H1 (cell line): ENCODE measurements at regions not wholly inside any gene's neighbourhood (a gene's known extent, or its start where the extent isn't known, plus 50 kb on each side); places are given as distances from the start of the nearest gene placed in this dataset.
A peak's percentile ranks its signal among the peaks of the same experiment; 100 is the strongest.

Source experiments
- CTCF ChIA-PET: fragments of 300-600 bp; sonication (Branson Sonifier 250); formaldehyde crosslinking; loops from one replicate; lab custom pipeline; 2021; ENCODE audit not compliant: partially characterized antibody; lab: Charles Lee
- POLR2A ChIA-PET: fragments of 300-600 bp; sonication (Branson Sonifier 250); formaldehyde crosslinking; loops from one replicate; lab custom pipeline; 2021; ENCODE audit warnings: inconsistent platforms; ENCODE audit not compliant: partially characterized antibody; lab: Charles Lee
- DNase-seq, 2 experiments: peaks; one replicate each; pipeline versions ENCODE4 v3.0.0 to v3.0.0-alpha.2; 2010 to 2022; ENCODE audit warnings: low spot score in 2 of 2, low read depth in 1 of 2, mixed read lengths in 1 of 2
- FAIRE-seq: peaks from 2 replicates; lab custom pipeline; 2011; peaks lifted over from hg19 to GRCh38; lab: Jason Lieb, UNC
- H2AFZ ChIP-seq: 2 replicates; pipeline ENCODE4 v1.8.1; 2012; ENCODE audit warnings: low read length, inconsistent platforms
- H2AK5ac ChIP-seq: 2 replicates; pipeline ENCODE4 v1.6.1; 2013; ENCODE audit warnings: low read depth, low read length
- H2BK120ac ChIP-seq: replicated peaks from 2 replicates; pipeline ENCODE3; 2013; ENCODE audit warnings: low read depth, low read length, inconsistent platforms
- H2BK12ac ChIP-seq: 2 replicates; pipeline ENCODE4 v1.6.1; 2013; ENCODE audit warnings: low read depth, low read length
- H2BK15ac ChIP-seq: 2 replicates; pipeline ENCODE4 v1.6.1; 2013; ENCODE audit warnings: low read length
- H2BK20ac ChIP-seq: 2 replicates; pipeline ENCODE4 v1.6.1; 2013; ENCODE audit warnings: low read length
- H2BK5ac ChIP-seq: 2 replicates; pipeline ENCODE4 v1.6.1; 2013; ENCODE audit warnings: low read depth, low read length
- H3K14ac ChIP-seq: 2 replicates; pipeline ENCODE4 v1.6.1; 2013; ENCODE audit warnings: inconsistent platforms; ENCODE audit not compliant: insufficient read length
- H3K18ac ChIP-seq: 2 replicates; pipeline ENCODE4 v1.6.1; 2013; ENCODE audit warnings: low read length; ENCODE audit errors: extremely low read depth
- H3K23ac ChIP-seq: 2 replicates; pipeline ENCODE4 v1.6.1; 2013; ENCODE audit warnings: inconsistent platforms; ENCODE audit not compliant: insufficient read length
- H3K23me2 ChIP-seq: 2 replicates; pipeline ENCODE4 v1.6.1; 2013; ENCODE audit warnings: low read depth, low read length
- H3K27ac ChIP-seq: 2 replicates; pipeline ENCODE4 v1.6.1; 2011; ENCODE audit warnings: low read depth, low read length, inconsistent platforms
- H3K27me3 ChIP-seq, 4 experiments: replicated peaks in 1 of 4; 1 replicate in 1 of 4; 2 replicates in 3 of 4; pipeline versions ENCODE4 v1.6.1 to v1.8.1; 2011 to 2013; ENCODE audit warnings: low read length in 3 of 4, mild to moderate bottlenecking in 3 of 4, inconsistent platforms in 2 of 4, mixed read lengths in 2 of 4, moderate library complexity in 1 of 4; ENCODE audit not compliant: control insufficient read depth in 3 of 4, insufficient read depth in 3 of 4; ENCODE audit errors: extremely low read depth in 1 of 4
- H3K36me3 ChIP-seq, 4 experiments: 2 replicates each; pipeline versions ENCODE4 v1.6.1 to v1.8.1; 2011 to 2013; ENCODE audit warnings: mild to moderate bottlenecking in 4 of 4, low read length in 3 of 4, moderate library complexity in 2 of 4, control low read depth in 1 of 4, inconsistent platforms in 1 of 4; ENCODE audit not compliant: insufficient read depth in 4 of 4, control insufficient read depth in 2 of 4
- H3K4ac ChIP-seq: replicated peaks from 2 replicates; pipeline ENCODE3; 2013; ENCODE audit warnings: low read length, low read depth, mixed read lengths, inconsistent platforms; ENCODE audit not compliant: insufficient read length
- H3K4me1 ChIP-seq, 4 experiments: replicated peaks in 1 of 4; 1 replicate in 1 of 4; 2 replicates in 3 of 4; pipeline versions ENCODE4 v1.6.1 to v1.8.1; 2011 to 2013; ENCODE audit warnings: low read length in 3 of 4, inconsistent platforms in 2 of 4, mixed read lengths in 1 of 4; ENCODE audit not compliant: insufficient read depth in 4 of 4, control insufficient read depth in 3 of 4
- H3K4me2 ChIP-seq, 2 experiments: 2 replicates each; pipeline versions ENCODE4 v1.6.1 to v1.8.1; 2011 to 2013; ENCODE audit warnings: low read depth in 2 of 2, low read length in 2 of 2, control low read depth in 1 of 2, inconsistent platforms in 1 of 2, mild to moderate bottlenecking in 1 of 2; ENCODE audit not compliant: insufficient read depth in 1 of 2
- H3K4me3 ChIP-seq, 4 experiments: fragments of 200-600, 300-600 bp in 1 of 4; sonication (generic), shearing (Covaris generic), sonication (Bioruptor Twin) in 1 of 4; 2 replicates each; pipeline versions ENCODE4 v1.5.1 to v1.8.1; 2011 to 2016; ENCODE audit warnings: low read length in 4 of 4, low read depth in 3 of 4, control low read depth in 2 of 4, inconsistent platforms in 2 of 4, mild to moderate bottlenecking in 2 of 4, mixed read lengths in 1 of 4, moderate library complexity in 1 of 4; ENCODE audit not compliant: insufficient read depth in 2 of 4; ENCODE audit errors: extremely low read depth in 1 of 4
- H3K56ac ChIP-seq: replicated peaks from 2 replicates; pipeline ENCODE3; 2013; ENCODE audit warnings: low read depth, mild to moderate bottlenecking, mixed read lengths, low read length, inconsistent platforms; ENCODE audit not compliant: insufficient read length
- H3K79me1 ChIP-seq: 2 replicates; pipeline ENCODE4 v1.6.1; 2013; ENCODE audit warnings: low read depth, low read length, control low read depth
- H3K79me2 ChIP-seq, 2 experiments: 2 replicates each; pipeline versions ENCODE4 v1.6.1 to v1.8.1; 2012 to 2013; ENCODE audit warnings: low read length in 2 of 2, mild to moderate bottlenecking in 2 of 2, inconsistent platforms in 1 of 2; ENCODE audit not compliant: insufficient read depth in 2 of 2, control insufficient read depth in 1 of 2
- H3K9ac ChIP-seq, 4 experiments: replicated peaks in 1 of 4; 1 replicate in 1 of 4; 2 replicates in 3 of 4; pipeline versions ENCODE4 v1.6.1 to v1.8.1; 2011 to 2013; ENCODE audit warnings: low read depth in 3 of 4, low read length in 3 of 4, control low read depth in 2 of 4, mild to moderate bottlenecking in 2 of 4, moderate library complexity in 2 of 4, inconsistent platforms in 1 of 4; ENCODE audit errors: extremely low read depth in 1 of 4
- H3K9me3 ChIP-seq, 2 experiments: 2 replicates each; pipeline versions ENCODE4 v1.6.1 to v1.8.1; 2012 to 2013; ENCODE audit warnings: mild to moderate bottlenecking in 2 of 2, moderate library complexity in 2 of 2, control low read depth in 1 of 2, inconsistent platforms in 1 of 2, low read depth in 1 of 2, low read length in 1 of 2, mixed read lengths in 1 of 2; ENCODE audit not compliant: insufficient read depth in 2 of 2
- H4K20me1 ChIP-seq, 2 experiments: replicated peaks in 1 of 2; 2 replicates each; pipeline versions ENCODE3 to v1.8.1; 2011 to 2013; ENCODE audit warnings: inconsistent platforms in 2 of 2, low read length in 2 of 2, mild to moderate bottlenecking in 1 of 2; ENCODE audit not compliant: insufficient read depth in 2 of 2, control insufficient read depth in 1 of 2
- H4K5ac ChIP-seq: 2 replicates; pipeline ENCODE4 v1.6.1; 2013; ENCODE audit warnings: low read length, low read depth, mixed read lengths, inconsistent platforms; ENCODE audit not compliant: insufficient read length
- H4K8ac ChIP-seq: 2 replicates; pipeline ENCODE4 v1.8.0; 2013; ENCODE audit warnings: mild to moderate bottlenecking, moderate library complexity, low read length, inconsistent platforms; ENCODE audit not compliant: insufficient read depth; ENCODE audit errors: extremely low read depth
- H4K91ac ChIP-seq: replicated peaks from 2 replicates; pipeline ENCODE3; 2013; ENCODE audit warnings: low read length, mixed read lengths, inconsistent platforms; ENCODE audit not compliant: insufficient read length
- CTCF ChIP-seq, 3 experiments: IDR thresholded peaks; 1 replicate in 2 of 3; 2 replicates in 1 of 3; pipeline versions ENCODE4 v1.5.1 to v1.6.1; 2011; ENCODE audit warnings: low read length in 3 of 3, mild to moderate bottlenecking in 3 of 3, inconsistent platforms in 2 of 3, low read depth in 1 of 3, moderate library complexity in 1 of 3; ENCODE audit not compliant: insufficient read depth in 1 of 3; ENCODE audit errors: control extremely low read depth in 1 of 3
- RAD21 ChIP-seq, 2 experiments: IDR thresholded peaks in 1 of 2; conservative IDR thresholded peaks in 1 of 2; 2 replicates each; pipeline ENCODE4 v1.6.1; 2011; ENCODE audit warnings: low read depth in 2 of 2, low read length in 2 of 2, improper control_type of control experiment in 1 of 2, inconsistent platforms in 1 of 2, mild to moderate bottlenecking in 1 of 2, moderate library complexity in 1 of 2
- TCF12 ChIP-seq: IDR thresholded peaks from 2 replicates; pipeline ENCODE4 v1.6.1; 2011; ENCODE audit warnings: low read depth, mild to moderate bottlenecking, low read length
- WGBS, 2 experiments: shearing (Covaris generic) in 1 of 2; methylation state at CpG; one replicate each; pipeline versions ENCODE4 v1.1.6 to v1.1.7; 2013 to 2015; ENCODE audit warnings: low lambda C conversion rate in 2 of 2, mixed read lengths in 2 of 2, inconsistent platforms in 1 of 2, low coverage in 1 of 2, missing lambda C conversion rate in 1 of 2; ENCODE audit not compliant: insufficient replicate concordance in 2 of 2, insufficient coverage in 1 of 2, insufficient read length in 1 of 2; ENCODE audit errors: extremely low coverage in 1 of 2, missing lambda C conversion rate in 1 of 2; 5-methylcytosine and 5-hydroxymethylcytosine counted together

DNA sequence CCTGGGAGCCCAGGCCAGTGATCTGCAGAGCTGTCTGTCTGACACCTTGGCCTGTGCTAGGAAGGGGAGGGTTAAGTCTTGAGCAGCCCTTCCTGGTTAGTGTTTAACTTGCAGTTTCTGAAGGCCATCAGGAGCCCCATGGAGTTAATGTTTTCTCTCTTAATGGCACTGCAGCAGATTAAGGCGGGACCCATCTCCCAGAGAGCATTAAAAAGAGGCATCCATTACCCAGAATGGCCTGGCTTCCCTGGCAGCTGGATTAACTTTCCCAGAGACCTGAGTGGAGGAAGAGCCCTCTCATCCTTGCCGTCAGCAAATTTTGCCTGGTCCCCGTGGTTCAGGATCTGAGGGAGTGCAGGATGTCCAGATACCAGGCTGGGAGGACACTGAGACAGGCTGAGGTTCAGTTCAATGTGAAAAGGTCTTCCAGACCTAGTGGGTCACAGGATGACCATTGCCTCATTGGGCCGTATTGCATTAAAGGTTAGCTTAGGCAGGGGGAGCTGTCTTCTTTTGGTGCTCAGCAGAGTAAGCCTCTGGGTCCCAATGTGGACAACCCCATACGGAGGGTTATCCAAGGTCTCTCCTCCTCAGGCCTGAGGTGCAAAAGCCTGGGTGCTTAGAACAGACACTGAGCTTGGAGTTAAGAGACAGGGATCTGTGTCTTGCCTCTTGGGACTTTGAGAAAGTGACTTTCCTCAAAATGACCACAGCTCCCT lies 522.6 kb downstream of the PTPRU start:
- no peak overlapping the region for H3K4ac ChIP-seq
- ChIA-PET CTCF (interaction anchor here (0.6 to 2.5 kb wide), 18 partner anchors 9 to 988 kb away, joined by 3 to 8 read pairs (median 4); no protein-coding TSS in a partner anchor), POLR2A (interaction anchor here (1.2 kb wide), 1 partner anchor 17 kb away, joined by 3 read pairs; no protein-coding TSS in a partner anchor)
- TF ChIP-seq CTCF (IDR thresholded peaks at IDR 0.05; ENCODE audit: control extremely low read depth in 1 of 3, insufficient read depth in 1 of 3, low read depth in 1 of 3, low read length in 3 of 3) (peak; percentile 4 to 47 (median 9); a peak in 2 of 4 replicates), RAD21 (IDR thresholded peaks at IDR 0.05 in 1 of 2, conservative IDR thresholded peaks at IDR 0.05 in 1 of 2; ENCODE audit: low read depth in 2 of 2, low read length in 2 of 2) (peak in 1 of 2 experiments; percentile 34; a peak in 3 of 4 replicates), TCF12 (no peak)
- no peak overlapping the region for H3K4me3 ChIP-seq
- no peak overlapping the region for H3K18ac ChIP-seq
- no peak overlapping the region for H2BK120ac ChIP-seq
- H2BK5ac ChIP-seq, result no peak overlapping the region
- no peak overlapping the region for H3K56ac ChIP-seq
- no peaks in the 10 kb centered on the region for H3K9me3 ChIP-seq
- no peak overlapping the region for H2AFZ ChIP-seq
- H4K91ac ChIP-seq, result no peak overlapping the region
- FAIRE-seq (no peak), DNase-seq (no peak)
- no peaks in the 10 kb centered on the region for H3K23me2 ChIP-seq
- H2BK12ac ChIP-seq, result no peak overlapping the region
- no peak overlapping the region for H4K8ac ChIP-seq
- no peak overlapping the region for H3K14ac ChIP-seq
- no peaks in the 10 kb centered on the region for H3K4me1 ChIP-seq
- H2AK5ac ChIP-seq, result no peak overlapping the region
- H3K27ac ChIP-seq, result no peak overlapping the region
- no peak overlapping the region for H3K23ac ChIP-seq
- 90% methylated on average over 5 of the region's 5 CpGs; no CpG with 5 or more reads in 1 of the 2 experiments for WGBS, 2 experiments
- H2BK15ac ChIP-seq, result no peak overlapping the region
- no peak overlapping the region for H4K5ac ChIP-seq
- no peaks in the 10 kb centered on the region for H3K79me1 ChIP-seq
- no peak overlapping the region for H3K4me2 ChIP-seq
- H4K20me1 ChIP-seq, result no peaks in the 10 kb centered on the region
- H3K36me3 ChIP-seq, result no peaks in the 10 kb centered on the region
- no peaks in the 10 kb centered on the region for H3K79me2 ChIP-seq
- no peak overlapping the region for H2BK20ac ChIP-seq
- no peak overlapping the region for H3K9ac ChIP-seq
- H3K27me3 ChIP-seq, result no peaks in the 10 kb centered on the region
